Endothelial cell of umbilical vein (primary cell): ENCODE measurements at regions not wholly inside any gene's neighbourhood (a gene's known extent, or its start where the extent isn't known, plus 50 kb on each side); places are given as distances from the start of the nearest gene placed in this dataset.

Experiments used
- CTCF ChIP-seq, 2 donors: IDR thresholded peaks; 1 replicate in 1 of 2; 2 replicates in 1 of 2; pipeline ENCODE4 v1.5.1; 2011; ENCODE audit warnings: low read length in 2 of 2, mild to moderate bottlenecking in 2 of 2, moderate library complexity in 2 of 2, control low read depth in 1 of 2, inconsistent platforms in 1 of 2, low read depth in 1 of 2; ENCODE audit not compliant: insufficient read depth in 1 of 2; ENCODE audit errors: extremely low read depth in 1 of 2
- EZH2 ChIP-seq: IDR thresholded peaks from 2 replicates; pipeline ENCODE4 v1.6.1; 2012; ENCODE audit warnings: borderline replicate concordance, low read depth, mild to moderate bottlenecking, moderate library complexity, low read length, inconsistent platforms; ENCODE audit not compliant: severe bottlenecking
- FOS ChIP-seq: IDR thresholded peaks from 2 replicates; pipeline ENCODE4 v1.6.1; 2011; ENCODE audit warnings: mild to moderate bottlenecking, low read length, moderate library complexity, borderline replicate concordance; ENCODE audit not compliant: insufficient read depth
- GATA2 ChIP-seq: IDR thresholded peaks from 2 replicates; pipeline ENCODE4 v1.7.0; 2011; ENCODE audit warnings: low read depth, mild to moderate bottlenecking, moderate library complexity, mixed read lengths, low read length; ENCODE audit not compliant: insufficient read length, insufficient read depth
- JUN ChIP-seq: IDR thresholded peaks from 2 replicates; pipeline ENCODE4 v1.6.1; 2011; ENCODE audit warnings: borderline replicate concordance, low read depth; ENCODE audit not compliant: insufficient read length, insufficient read depth
- MAX ChIP-seq: IDR thresholded peaks from 2 replicates; pipeline ENCODE4 v1.6.1; 2011; ENCODE audit not compliant: insufficient read depth, insufficient read length
- MYC ChIP-seq: IDR thresholded peaks from one replicate; pipeline ENCODE4 v1.6.1; 2011; ENCODE audit warnings: mild to moderate bottlenecking, low read depth, low read length
- POLR2A ChIP-seq: IDR thresholded peaks from 2 replicates; pipeline ENCODE4 v1.6.1; 2012; ENCODE audit warnings: low read depth, mild to moderate bottlenecking, control low read depth, low read length
- POLR2AphosphoS5 ChIP-seq: IDR thresholded peaks from 2 replicates; pipeline ENCODE4 v1.6.1; 2012; ENCODE audit warnings: low read depth, mild to moderate bottlenecking, control low read depth, low read length, moderate library complexity; ENCODE audit not compliant: insufficient read depth

GRCh38 chr1:56197946-56198345 is 381.4 kb downstream of the PLPP3 start:
- TF ChIP-seq CTCF (IDR thresholded peaks at IDR 0.05; ENCODE audit: extremely low read depth in 1 of 2, insufficient read depth in 1 of 2, low read depth in 1 of 2, low read length in 2 of 2): no peak
- no peak for TF ChIP-seq GATA2
- no peak for TF ChIP-seq POLR2A
- TF ChIP-seq POLR2AphosphoS5: no peak
- no peak for TF ChIP-seq EZH2
- TF ChIP-seq MYC: no peak
- no peak for TF ChIP-seq MAX
- TF ChIP-seq FOS: no peak
- TF ChIP-seq JUN: no peak
